ENCODE measurements at regions not wholly inside any gene's neighbourhood (a gene's known extent, or its start where the extent isn't known, plus 50 kb on each side); places are given as distances from the start of the nearest gene placed in this dataset.

DNA sequence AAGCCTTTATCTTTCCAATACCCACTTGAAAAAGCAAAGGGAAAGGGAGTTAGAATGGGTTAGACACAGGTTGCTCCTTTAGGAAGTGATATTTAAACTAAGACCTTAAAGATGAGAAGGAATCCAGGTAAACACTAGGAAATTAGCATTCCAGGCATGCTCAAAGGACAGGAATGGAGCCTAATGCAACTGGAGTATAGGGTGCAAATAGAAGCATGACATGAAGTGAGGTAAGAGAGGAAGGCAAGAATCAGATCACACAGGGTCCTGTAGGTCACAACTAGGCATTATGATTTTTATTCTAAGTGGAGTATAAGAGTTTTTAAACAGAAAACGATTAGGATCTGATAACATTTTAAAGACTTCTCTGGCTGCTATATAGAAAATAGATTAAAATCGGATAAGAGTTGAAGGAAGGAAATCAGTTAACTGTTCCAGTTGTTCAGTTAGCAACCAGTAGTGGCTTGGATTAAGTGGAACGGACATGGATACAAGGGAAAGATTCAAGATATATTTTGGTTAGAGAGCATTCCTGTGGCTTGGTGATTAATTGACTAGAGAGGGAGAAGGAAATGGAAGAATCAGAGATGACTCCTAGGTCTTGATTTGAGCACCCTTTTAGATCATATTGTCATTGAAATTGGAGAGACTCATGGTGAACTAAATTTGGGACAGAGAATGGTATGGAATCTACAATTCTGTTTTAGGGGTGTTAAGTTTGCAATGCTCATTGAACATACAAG, 95.9 kb downstream of the FBXO4 start:
- TF ChIP-seq EZH2phosphoT487 (IDR thresholded peaks at IDR 0.05; ENCODE audit: borderline replicate concordance) (no peak), CTCF (conservative IDR thresholded peaks at IDR 0.05; ENCODE audit: low read length) (no peak)
- H3K9me2 ChIP-seq (replicated peaks; ENCODE audit: low read depth, low read length): no peaks in the 10 kb centered on the region
- H3K36me3 ChIP-seq (ENCODE audit: insufficient read depth, low read length): no peaks in the 10 kb centered on the region
- no peaks in the 10 kb centered on the region for H3F3A ChIP-seq (ENCODE audit: low read depth)
- peaks cover 3% of the 10 kb centered on the region for H3K27me3 ChIP-seq (ENCODE audit: insufficient read depth, low read length, poor library complexity, severe bottlenecking)
- H3K9ac ChIP-seq (ENCODE audit: low read depth, low read length, poor library complexity, severe bottlenecking): no peak overlapping the region
- H3K4me2 ChIP-seq (ENCODE audit: low read depth, low read length, poor library complexity, severe bottlenecking): no peak overlapping the region
- H3K79me2 ChIP-seq (ENCODE audit: insufficient read depth, low read length): no peaks in the 10 kb centered on the region
- H3K4me1 ChIP-seq (ENCODE audit: insufficient read depth, low read length, poor library complexity, severe bottlenecking): no peaks in the 10 kb centered on the region
- no peaks in the 10 kb centered on the region for H3K9me3 ChIP-seq (ENCODE audit: insufficient read depth, low read depth, low read length)
- H4K20me1 ChIP-seq (ENCODE audit: insufficient read depth, low read length, poor library complexity, severe bottlenecking): no peaks in the 10 kb centered on the region
- no peak overlapping the region for H2AFZ ChIP-seq (ENCODE audit: low read length)
- H3K4me3 ChIP-seq (ENCODE audit: low read length, poor library complexity, severe bottlenecking): no peak overlapping the region

DNA sequence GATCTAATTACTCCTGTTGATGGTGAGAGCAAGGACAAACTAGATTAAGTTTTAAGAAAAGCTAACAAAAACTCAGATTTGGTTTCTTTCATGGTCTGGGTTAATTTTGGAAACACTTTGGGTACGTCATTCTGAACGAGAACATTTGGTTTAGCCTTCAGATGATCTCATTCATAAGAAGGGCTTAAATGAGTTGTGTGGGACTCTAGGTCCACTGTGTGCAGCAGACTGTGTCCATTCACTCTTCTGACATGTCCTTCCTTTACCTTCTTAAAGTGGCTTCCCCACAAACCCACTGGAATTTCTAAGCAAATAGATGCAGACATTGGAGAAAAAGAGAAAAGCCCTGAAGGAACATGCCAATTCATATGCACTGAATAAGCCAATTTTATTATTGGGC, 96.8 kb downstream of the FBXO4 start:
- Histone ChIP-seq H3K4me3 (ENCODE audit: low read length, poor library complexity, severe bottlenecking) (no peak overlapping the region), H3F3A (ENCODE audit: low read depth) (no peaks in the 10 kb centered on the region), H3K27me3 (ENCODE audit: insufficient read depth, low read length, poor library complexity, severe bottlenecking) (no peaks in the 10 kb centered on the region), H2AFZ (ENCODE audit: low read length) (no peak overlapping the region), H3K9me2 (replicated peaks; ENCODE audit: low read depth, low read length) (no peaks in the 10 kb centered on the region), H4K20me1 (ENCODE audit: insufficient read depth, low read length, poor library complexity, severe bottlenecking) (no peaks in the 10 kb centered on the region), H3K4me1 (ENCODE audit: insufficient read depth, low read length, poor library complexity, severe bottlenecking) (no peaks in the 10 kb centered on the region), H3K9ac (ENCODE audit: low read depth, low read length, poor library complexity, severe bottlenecking) (no peak overlapping the region), H3K9me3 (ENCODE audit: insufficient read depth, low read depth, low read length) (no peaks in the 10 kb centered on the region), H3K36me3 (ENCODE audit: insufficient read depth, low read length) (no peaks in the 10 kb centered on the region), H3K79me2 (ENCODE audit: insufficient read depth, low read length) (no peaks in the 10 kb centered on the region), H3K4me2 (ENCODE audit: low read depth, low read length, poor library complexity, severe bottlenecking) (no peak overlapping the region)
- no peak for TF ChIP-seq CTCF (conservative IDR thresholded peaks at IDR 0.05; ENCODE audit: low read length)
- no peak for TF ChIP-seq EZH2phosphoT487 (IDR thresholded peaks at IDR 0.05; ENCODE audit: borderline replicate concordance)

- TF ChIP-seq CTCF (conservative IDR thresholded peaks at IDR 0.05; ENCODE audit: low read length) (no peak), EZH2phosphoT487 (IDR thresholded peaks at IDR 0.05; ENCODE audit: borderline replicate concordance) (no peak)
- H3K79me2 ChIP-seq (ENCODE audit: insufficient read depth, low read length): no peaks in the 10 kb centered on the region
- H3K9me3 ChIP-seq (ENCODE audit: insufficient read depth, low read depth, low read length): no peaks in the 10 kb centered on the region
Measured at GRCh38 chr5:42022383-42022972, 97.4 kb downstream of the FBXO4 start.

More at GRCh38 chr5:42022383-42022972, 97.4 kb downstream of the FBXO4 start:
- Histone ChIP-seq H3K4me2 (ENCODE audit: low read depth, low read length, poor library complexity, severe bottlenecking) (no peak overlapping the region), H3K4me3 (ENCODE audit: low read length, poor library complexity, severe bottlenecking) (no peak overlapping the region), H2AFZ (ENCODE audit: low read length) (no peak overlapping the region), H3K9ac (ENCODE audit: low read depth, low read length, poor library complexity, severe bottlenecking) (no peak overlapping the region), H3K9me2 (replicated peaks; ENCODE audit: low read depth, low read length) (no peaks in the 10 kb centered on the region), H4K20me1 (ENCODE audit: insufficient read depth, low read length, poor library complexity, severe bottlenecking) (no peaks in the 10 kb centered on the region), H3K4me1 (ENCODE audit: insufficient read depth, low read length, poor library complexity, severe bottlenecking) (no peaks in the 10 kb centered on the region), H3K27me3 (ENCODE audit: insufficient read depth, low read length, poor library complexity, severe bottlenecking) (no peaks in the 10 kb centered on the region), H3F3A (ENCODE audit: low read depth) (no peaks in the 10 kb centered on the region), H3K36me3 (ENCODE audit: insufficient read depth, low read length) (no peaks in the 10 kb centered on the region)
